ES-I3 (cell line): ENCODE measurements at regions not wholly inside any gene's neighbourhood (a gene's known extent, or its start where the extent isn't known, plus 50 kb on each side); places are given as distances from the start of the nearest gene placed in this dataset.
"Not testable (repeated sequence)": the region's sequence is repeated elsewhere in the genome, so short reads cannot be mapped to it uniquely, and the experiment has no call there.

Experiments
- H3K36me3 ChIP-seq: 2 replicates; pipeline ENCODE4 v1.6.1; 2013; ENCODE audit warnings: mild to moderate bottlenecking, low read length, control low read depth, moderate library complexity; ENCODE audit not compliant: insufficient read depth
- H3K4me1 ChIP-seq: 2 replicates; pipeline ENCODE4 v1.6.1; 2013; ENCODE audit warnings: mild to moderate bottlenecking, control low read depth, low read length; ENCODE audit not compliant: insufficient read depth
- H3K9ac ChIP-seq: 2 replicates; pipeline ENCODE4 v1.6.1; 2013; ENCODE audit warnings: low read depth, mild to moderate bottlenecking, low read length, moderate library complexity
- H3K9me3 ChIP-seq: 2 replicates; pipeline ENCODE4 v1.6.1; 2013; ENCODE audit warnings: mild to moderate bottlenecking, low read length, moderate library complexity; ENCODE audit not compliant: control insufficient read depth, insufficient read depth

DNA sequence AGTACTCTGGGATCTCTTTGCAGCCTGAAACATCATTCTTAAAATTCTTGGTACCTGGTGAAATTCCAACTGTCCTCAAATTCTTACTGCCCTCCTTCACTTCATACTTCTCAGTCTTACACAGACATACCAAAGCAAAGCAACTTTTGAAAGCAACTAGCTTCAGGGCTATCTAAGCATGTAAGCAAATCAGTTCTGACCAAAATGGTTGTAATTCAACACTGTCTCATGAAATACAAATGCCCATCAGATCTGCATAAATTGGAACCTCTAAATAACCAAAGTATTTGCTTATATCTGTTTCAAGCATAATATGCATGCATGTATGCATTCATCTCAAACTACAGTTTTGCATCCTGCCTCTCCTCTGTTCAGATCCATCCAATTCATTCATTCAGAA, 308.1 kb upstream of the PPARGC1A start:
- H3K36me3 ChIP-seq, result no peaks in the 10 kb centered on the region
- H3K9me3 ChIP-seq, result no peaks in the 10 kb centered on the region
- H3K4me1 ChIP-seq, result peaks cover 12% of the 10 kb centered on the region; the same call in 1 of the 2 replicates
- H3K9ac ChIP-seq, result no peak overlapping the region

GRCh38 chr4:24196785-24197184, 306.9 kb upstream of the PPARGC1A start:
- Histone ChIP-seq H3K9ac (no peak overlapping the region), H3K36me3 (no peaks in the 10 kb centered on the region), H3K4me1 (peaks cover 12% of the 10 kb centered on the region; the same call in 1 of the 2 replicates), H3K9me3 (no peaks in the 10 kb centered on the region)

- no peak overlapping the region for H3K9ac ChIP-seq
- H3K4me1 ChIP-seq, result peaks cover 12% of the 10 kb centered on the region; the same call in 1 of the 2 replicates
- no peaks in the 10 kb centered on the region for H3K9me3 ChIP-seq
- no peaks in the 10 kb centered on the region for H3K36me3 ChIP-seq
Observed at GRCh38 chr4:24195991-24196736, 306.3 kb upstream of the PPARGC1A start.

GRCh38 chr4:24192018-24192641, 302.3 kb upstream of the PPARGC1A start:
- no peaks in the 10 kb centered on the region for H3K36me3 ChIP-seq
- H3K9me3 ChIP-seq, result no peaks in the 10 kb centered on the region
- no peaks in the 10 kb centered on the region for H3K4me1 ChIP-seq
- H3K9ac ChIP-seq, result no peak overlapping the region

DNA sequence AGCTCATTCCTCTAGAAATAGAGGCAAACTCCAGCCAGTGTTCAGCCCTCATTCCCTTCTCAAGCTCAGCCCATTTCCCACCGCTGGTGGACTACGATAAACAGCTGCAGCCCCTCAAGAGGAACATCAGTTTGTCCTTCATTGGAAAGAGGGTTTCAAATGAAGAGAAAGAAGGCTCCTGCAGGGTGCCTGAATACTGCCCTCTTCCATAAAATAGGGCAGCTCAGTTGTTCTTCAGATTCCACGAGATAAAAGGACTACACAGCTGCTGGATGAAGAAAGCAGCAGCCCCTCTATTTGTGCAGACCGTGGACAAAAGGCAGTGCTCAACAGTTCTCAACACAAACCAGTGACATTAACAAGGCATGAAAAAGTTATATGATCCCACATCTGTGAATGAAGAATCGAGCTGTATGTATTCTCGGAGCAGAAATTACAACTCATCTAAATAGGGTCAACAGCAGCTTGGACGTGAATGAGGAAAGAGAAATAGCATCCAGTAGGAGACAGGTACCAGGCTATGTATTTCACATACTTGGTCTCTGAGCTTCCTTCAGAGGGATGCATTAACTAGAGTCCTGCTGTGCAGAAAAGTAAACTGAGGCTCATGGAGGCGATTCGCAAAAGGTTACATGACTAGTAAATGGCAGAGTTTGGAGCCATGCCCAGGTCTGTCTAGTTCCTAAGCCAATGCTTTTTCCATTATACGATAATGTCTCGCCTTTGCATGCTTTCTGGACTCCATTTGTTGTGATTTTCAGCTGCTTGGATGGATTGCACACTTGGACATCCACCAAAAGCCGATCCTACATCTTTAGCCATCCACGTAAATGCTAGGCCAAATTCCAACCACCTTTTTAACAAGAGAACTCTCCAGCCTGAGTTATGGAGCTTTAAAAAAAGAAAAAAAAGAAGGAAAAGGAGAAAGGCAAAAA, 301.2 kb upstream of the PPARGC1A start:
- Histone ChIP-seq H3K4me1 (no peaks in the 10 kb centered on the region), H3K9me3 (no peaks in the 10 kb centered on the region), H3K36me3 (no peaks in the 10 kb centered on the region), H3K9ac (no peak overlapping the region)

- H3K9ac ChIP-seq, result no peak overlapping the region
- no peaks in the 10 kb centered on the region for H3K9me3 ChIP-seq
- H3K36me3 ChIP-seq, result no peaks in the 10 kb centered on the region
- H3K4me1 ChIP-seq, result no peaks in the 10 kb centered on the region
Observed at GRCh38 chr4:24188459-24188858, 298.6 kb upstream of the PPARGC1A start.

- H3K4me1 ChIP-seq, result no peaks in the 10 kb centered on the region
- no peaks in the 10 kb centered on the region for H3K9me3 ChIP-seq
- H3K9ac ChIP-seq, result no peak overlapping the region
- H3K36me3 ChIP-seq, result no peaks in the 10 kb centered on the region
Observed at GRCh38 chr4:24186466-24186865, 296.6 kb upstream of the PPARGC1A start.

DNA sequence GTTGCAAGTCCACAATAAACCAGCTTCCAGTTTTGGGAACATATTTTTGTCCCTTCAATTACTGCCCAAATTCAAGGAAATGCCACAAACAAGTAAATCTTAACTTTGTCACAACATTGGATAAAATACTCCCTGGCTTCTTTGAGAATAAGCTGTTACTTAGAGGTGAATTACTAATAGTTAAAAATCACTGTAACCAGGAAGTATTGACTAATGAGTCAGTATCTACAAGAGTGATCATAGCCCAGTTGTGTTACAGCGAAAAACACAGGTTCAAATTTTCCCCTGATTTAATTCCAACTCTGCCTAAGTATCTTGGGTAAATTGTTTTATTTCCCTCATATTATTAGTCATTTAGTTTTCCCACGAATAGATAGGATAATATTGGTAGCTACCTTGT, 291.2 kb upstream of the PPARGC1A start:
- H3K9ac ChIP-seq, result no peak overlapping the region
- H3K4me1 ChIP-seq, result peaks cover 5% of the 10 kb centered on the region; the same call in 1 of the 2 replicates
- no peaks in the 10 kb centered on the region; the same call in 1 of the 2 replicates for H3K9me3 ChIP-seq
- no peaks in the 10 kb centered on the region for H3K36me3 ChIP-seq

DNA sequence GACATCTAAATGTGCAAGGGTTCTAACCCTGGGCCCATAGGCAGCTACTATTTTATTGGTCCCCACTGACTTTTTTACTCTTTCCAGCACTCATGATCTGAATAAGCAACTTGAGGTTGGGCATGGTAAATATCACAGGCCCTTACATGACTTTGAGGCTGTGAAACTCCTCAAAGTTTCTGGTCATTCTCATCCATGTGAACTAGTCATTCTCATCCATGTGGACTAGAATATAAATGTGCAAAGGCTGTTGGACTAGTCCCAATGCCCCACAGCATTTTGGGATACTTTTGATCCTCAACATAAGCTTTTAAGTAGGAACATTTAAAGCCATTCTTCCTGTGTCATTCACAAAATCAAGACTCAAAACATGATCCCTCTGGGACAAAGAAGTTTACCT, 290.7 kb upstream of the PPARGC1A start:
- Histone ChIP-seq H3K9me3 (no peaks in the 10 kb centered on the region; the same call in 1 of the 2 replicates), H3K9ac (no peak overlapping the region), H3K36me3 (no peaks in the 10 kb centered on the region), H3K4me1 (peaks cover 7% of the 10 kb centered on the region; the same call in 1 of the 2 replicates)

DNA sequence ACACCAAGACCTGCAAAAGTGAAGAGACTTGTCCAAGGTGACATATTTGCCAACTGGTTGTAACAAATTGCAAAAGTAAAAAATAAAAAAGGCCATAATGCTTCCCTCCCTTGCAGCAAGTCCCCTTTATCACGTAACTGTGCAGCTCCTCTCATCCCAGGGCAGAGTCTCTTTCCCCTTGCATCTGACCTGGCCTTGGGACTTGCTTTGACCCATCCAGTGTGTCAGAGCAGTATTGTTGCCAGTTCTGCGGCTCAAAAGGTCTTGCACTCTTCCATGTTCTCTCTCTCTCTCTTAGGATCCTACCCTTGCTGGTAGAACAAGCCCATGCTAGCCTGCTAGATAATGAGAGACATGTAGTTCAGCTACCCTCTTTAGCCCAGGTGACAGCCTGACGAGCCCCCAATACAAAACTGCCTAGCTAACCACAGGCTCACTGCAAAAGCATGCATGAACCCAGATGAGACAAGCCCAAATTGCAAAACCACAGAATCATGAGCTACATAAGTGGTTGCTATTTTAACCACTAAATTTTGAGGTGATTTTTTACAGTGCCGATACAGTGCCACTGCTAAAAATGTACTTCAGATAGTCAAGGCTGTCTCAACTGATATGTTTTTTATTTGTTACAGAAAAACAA, 289.5 kb upstream of the PPARGC1A start:
- H3K9me3 ChIP-seq, result no peaks in the 10 kb centered on the region; the same call in 1 of the 2 replicates
- peaks cover 7% of the 10 kb centered on the region; the same call in 1 of the 2 replicates for H3K4me1 ChIP-seq
- H3K9ac ChIP-seq, result no peak overlapping the region
- H3K36me3 ChIP-seq, result no peaks in the 10 kb centered on the region

DNA sequence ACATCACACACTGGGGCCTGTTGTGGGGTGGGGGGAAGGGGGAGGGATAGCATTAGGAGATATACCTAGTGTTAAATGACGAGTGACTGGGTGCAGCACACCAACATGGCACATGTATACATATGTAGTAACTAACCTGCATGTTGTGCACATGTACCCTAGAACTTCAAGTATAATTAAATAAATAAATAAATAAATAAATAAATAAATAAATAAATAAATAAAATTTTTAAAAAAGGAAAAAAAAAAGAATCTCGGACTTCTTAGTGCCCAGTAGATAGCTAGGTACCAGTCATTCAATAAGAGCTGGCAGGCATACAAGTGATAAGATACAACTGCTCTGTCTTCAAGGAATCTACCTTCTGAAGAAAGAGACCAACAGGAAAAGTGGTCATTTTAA, 287.6 kb upstream of the PPARGC1A start:
- H3K4me1 ChIP-seq, H3K9ac ChIP-seq, H3K36me3 ChIP-seq, H3K9me3 ChIP-seq: not testable (repeated sequence)

GRCh38 chr4:24175707-24176106, 285.9 kb upstream of the PPARGC1A start:
- no peak overlapping the region for H3K9ac ChIP-seq
- no peaks in the 10 kb centered on the region for H3K36me3 ChIP-seq
- peaks cover 7% of the 10 kb centered on the region; the same call in 1 of the 2 replicates for H3K4me1 ChIP-seq
- no peaks in the 10 kb centered on the region; the same call in 1 of the 2 replicates for H3K9me3 ChIP-seq

DNA sequence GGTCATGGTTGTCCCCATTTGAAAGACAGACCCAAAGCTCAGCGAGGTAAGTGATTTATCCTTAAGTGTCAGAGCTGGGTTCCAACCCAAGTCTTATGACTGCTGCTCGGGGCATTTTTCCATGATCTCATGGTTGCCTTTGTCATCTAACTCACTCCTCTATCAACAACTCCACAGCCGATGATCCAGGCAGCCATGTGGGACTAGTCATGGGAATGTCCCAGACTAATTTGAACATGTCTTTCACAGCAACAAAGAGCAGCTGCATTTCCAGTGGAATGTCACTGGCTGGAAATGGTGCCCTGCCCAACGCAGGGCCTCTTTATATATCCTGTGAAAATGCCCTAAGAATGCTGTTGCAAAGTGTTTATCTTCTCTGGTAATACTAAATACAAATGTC, 284.8 kb upstream of the PPARGC1A start:
- no peaks in the 10 kb centered on the region; the same call in 1 of the 2 replicates for H3K9me3 ChIP-seq
- no peaks in the 10 kb centered on the region for H3K36me3 ChIP-seq
- H3K4me1 ChIP-seq, result peaks cover 7% of the 10 kb centered on the region; the same call in 1 of the 2 replicates
- no peak overlapping the region for H3K9ac ChIP-seq

GRCh38 chr4:24172406-24172805, 282.6 kb upstream of the PPARGC1A start:
- no peak overlapping the region for H3K9ac ChIP-seq
- peaks cover 7% of the 10 kb centered on the region; the same call in 1 of the 2 replicates for H3K4me1 ChIP-seq
- no peaks in the 10 kb centered on the region for H3K36me3 ChIP-seq
- H3K9me3 ChIP-seq, result no peaks in the 10 kb centered on the region; the same call in 1 of the 2 replicates
